ENCODE measurements at regions not wholly inside any gene's neighbourhood (a gene's known extent, or its start where the extent isn't known, plus 50 kb on each side); places are given as distances from the start of the nearest gene placed in this dataset.
A peak's percentile ranks its signal among the peaks of the same experiment; 100 is the strongest.

- no peaks in the 10 kb centered on the region for H3K9me3 ChIP-seq (ENCODE audit: control extremely low read depth in 1 of 5, control insufficient read depth in 4 of 5, insufficient read depth in 2 of 5, low read depth in 1 of 5, low read length in 4 of 5)
- no peak for DNase-seq
- WGBS (ENCODE audit: insufficient coverage): 86% methylated on average over 1 of the region's 3 CpGs
- H3K4me1 ChIP-seq (ENCODE audit: control extremely low read depth in 1 of 4, control insufficient read depth in 4 of 4, insufficient read depth in 4 of 4, low read length in 3 of 4): no peaks in the 10 kb centered on the region
- ChIA-PET POLR2A (no interaction called here), CTCF (interaction anchor here (0.6 to 0.7 kb wide), 2 partner anchors 13 to 44 kb away, joined by 3 read pairs; no protein-coding TSS in a partner anchor)
- no peak overlapping the region for H3K27ac ChIP-seq (ENCODE audit: insufficient read depth in 1 of 2, low read depth in 1 of 2, low read length in 2 of 2, poor library complexity in 1 of 2, severe bottlenecking in 2 of 2)
- H3K36me3 ChIP-seq (ENCODE audit: control insufficient read depth in 4 of 4, insufficient read depth in 4 of 4, low read length in 3 of 4): no peaks in the 10 kb centered on the region
- H3K27me3 ChIP-seq (replicated peaks in 2 of 5; ENCODE audit: control insufficient read depth in 4 of 5, insufficient read depth in 5 of 5, low read length in 4 of 5): no peaks in the 10 kb centered on the region
- H3K4me3 ChIP-seq (ENCODE audit: control insufficient read depth in 1 of 7, extremely low read depth in 1 of 7, insufficient read depth in 4 of 7, low read depth in 2 of 7, low read length in 6 of 7): no peak overlapping the region
These were observed 97.7 kb downstream of the SOCS6 start for GRCh38 chr18:70386582-70386981.

GRCh38 chr18:70385474-70385873, 96.6 kb downstream of the SOCS6 start:
- no peaks in the 10 kb centered on the region for H3K36me3 ChIP-seq (ENCODE audit: control insufficient read depth in 4 of 4, insufficient read depth in 4 of 4, low read length in 3 of 4)
- no peak overlapping the region for H3K27ac ChIP-seq (ENCODE audit: insufficient read depth in 1 of 2, low read depth in 1 of 2, low read length in 2 of 2, poor library complexity in 1 of 2, severe bottlenecking in 2 of 2)
- no peaks in the 10 kb centered on the region for H3K27me3 ChIP-seq (replicated peaks in 2 of 5; ENCODE audit: control insufficient read depth in 4 of 5, insufficient read depth in 5 of 5, low read length in 4 of 5)
- DNase-seq: no peak
- no peak overlapping the region for H3K4me3 ChIP-seq (ENCODE audit: control insufficient read depth in 1 of 7, extremely low read depth in 1 of 7, insufficient read depth in 4 of 7, low read depth in 2 of 7, low read length in 6 of 7)
- ChIA-PET POLR2A (no interaction called here), CTCF (no interaction called here)
- no peaks in the 10 kb centered on the region for H3K9me3 ChIP-seq (ENCODE audit: control extremely low read depth in 1 of 5, control insufficient read depth in 4 of 5, insufficient read depth in 2 of 5, low read depth in 1 of 5, low read length in 4 of 5)
- H3K4me1 ChIP-seq (ENCODE audit: control extremely low read depth in 1 of 4, control insufficient read depth in 4 of 4, insufficient read depth in 4 of 4, low read length in 3 of 4): no peaks in the 10 kb centered on the region

DNA sequence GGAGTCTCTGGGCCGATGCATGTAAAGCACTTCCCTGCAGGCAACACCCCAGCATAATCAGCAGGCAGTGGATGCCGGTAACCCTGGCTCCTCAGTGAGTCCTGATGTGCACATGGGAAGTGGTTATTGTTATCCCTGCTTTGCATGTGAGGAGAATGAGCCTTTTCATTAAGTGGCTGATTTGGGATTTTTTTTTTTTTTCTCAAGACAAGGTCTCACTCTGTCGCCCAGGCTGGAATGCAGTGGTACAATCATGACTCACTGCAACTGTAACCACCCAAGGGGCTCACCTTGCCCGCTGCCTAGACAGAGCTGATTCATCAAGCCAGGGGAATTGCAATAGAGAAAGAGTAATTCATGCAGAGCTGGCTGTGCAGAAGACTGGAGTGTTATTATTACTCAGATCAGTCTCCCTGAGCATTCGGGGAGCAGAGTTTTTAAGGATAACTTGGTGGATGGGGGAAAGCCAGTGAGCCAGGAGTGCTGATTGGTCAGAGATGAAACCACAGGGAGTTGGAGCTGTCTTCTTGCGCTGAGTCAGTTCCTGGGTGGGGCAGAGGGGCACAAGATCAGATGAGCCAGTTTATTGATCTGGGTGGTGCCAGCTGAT, 95.4 kb downstream of the SOCS6 start:
- Histone ChIP-seq H3K9me3 (ENCODE audit: control extremely low read depth in 1 of 5, control insufficient read depth in 4 of 5, insufficient read depth in 2 of 5, low read depth in 1 of 5, low read length in 4 of 5) (no peaks in the 10 kb centered on the region), H3K4me3 (ENCODE audit: control insufficient read depth in 1 of 7, extremely low read depth in 1 of 7, insufficient read depth in 4 of 7, low read depth in 2 of 7, low read length in 6 of 7) (no peak overlapping the region), H3K27me3 (replicated peaks in 2 of 5; ENCODE audit: control insufficient read depth in 4 of 5, insufficient read depth in 5 of 5, low read length in 4 of 5) (no peaks in the 10 kb centered on the region), H3K36me3 (ENCODE audit: control insufficient read depth in 4 of 4, insufficient read depth in 4 of 4, low read length in 3 of 4) (no peaks in the 10 kb centered on the region), H3K27ac (ENCODE audit: insufficient read depth in 1 of 2, low read depth in 1 of 2, low read length in 2 of 2, poor library complexity in 1 of 2, severe bottlenecking in 2 of 2) (no peak overlapping the region), H3K4me1 (ENCODE audit: control extremely low read depth in 1 of 4, control insufficient read depth in 4 of 4, insufficient read depth in 4 of 4, low read length in 3 of 4) (no peaks in the 10 kb centered on the region)
- POLR2A ChIA-PET: no interaction called here
- CTCF ChIA-PET: no interaction called here
- DNase-seq: peak in 1 of 3 donors; percentile 4
- WGBS (ENCODE audit: insufficient coverage): 91% methylated on average over 5 of the region's 6 CpGs

DNA sequence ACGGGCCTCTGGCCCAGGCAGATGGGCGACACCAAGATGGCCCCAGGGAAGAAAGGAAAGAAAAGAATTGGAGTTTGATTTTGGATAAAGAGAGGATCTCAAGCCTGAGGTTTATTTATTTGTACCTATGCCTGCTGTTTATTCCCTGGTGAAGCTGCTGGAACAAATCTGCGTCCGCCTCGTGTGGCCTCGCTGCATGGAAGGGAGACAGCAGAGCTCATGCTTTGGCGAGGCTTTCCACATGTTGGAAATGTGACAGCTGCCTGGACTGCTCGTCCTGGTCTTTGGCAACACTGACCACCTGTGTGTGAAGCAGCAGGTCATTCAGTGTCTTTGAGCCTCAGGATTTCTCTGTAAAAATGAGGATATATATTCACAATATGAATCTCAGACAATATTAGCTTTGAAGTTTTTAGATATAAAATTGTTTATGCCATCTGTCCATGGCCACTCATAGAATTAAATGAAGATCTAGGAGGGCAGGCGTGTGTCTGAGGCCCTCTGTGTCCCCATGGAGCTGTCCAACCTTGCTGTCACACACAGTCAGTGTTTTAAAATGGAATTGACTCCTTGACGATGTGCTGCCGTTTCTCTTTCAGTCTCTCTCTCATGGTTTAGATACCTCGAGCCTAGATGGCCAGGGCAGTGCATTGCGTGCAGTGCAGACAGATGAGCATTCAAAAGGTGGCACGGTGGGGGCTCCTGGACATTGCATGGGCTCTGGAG, 94.3 kb downstream of the SOCS6 start:
- ChIA-PET CTCF (no interaction called here), POLR2A (no interaction called here)
- H3K27ac ChIP-seq (ENCODE audit: insufficient read depth in 1 of 2, low read depth in 1 of 2, low read length in 2 of 2, poor library complexity in 1 of 2, severe bottlenecking in 2 of 2): no peak overlapping the region

DNA sequence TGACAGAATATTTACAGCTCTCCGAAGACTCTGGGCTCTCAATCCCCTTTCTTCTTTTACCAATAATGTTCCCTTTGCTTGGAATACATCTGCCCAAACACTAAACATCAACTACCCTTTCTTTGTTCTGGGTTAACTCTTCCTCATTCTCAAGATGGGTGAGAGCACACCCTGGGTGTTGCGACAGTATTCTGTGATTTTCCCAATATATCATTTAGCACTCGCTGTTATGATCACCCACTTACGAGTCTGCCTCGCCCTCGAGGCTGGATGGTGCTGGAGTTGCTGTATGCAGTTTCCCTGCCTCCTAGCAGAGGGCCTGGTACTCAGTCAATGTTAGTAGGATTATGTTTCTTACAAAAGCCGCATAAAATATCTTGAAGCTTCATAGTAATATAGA, 93.2 kb downstream of the SOCS6 start:
- DNase-seq: no peak
- CTCF ChIA-PET: no interaction called here
- Histone ChIP-seq H3K27ac (ENCODE audit: insufficient read depth in 1 of 2, low read depth in 1 of 2, low read length in 2 of 2, poor library complexity in 1 of 2, severe bottlenecking in 2 of 2) (no peak overlapping the region), H3K4me1 (ENCODE audit: control extremely low read depth in 1 of 4, control insufficient read depth in 4 of 4, insufficient read depth in 4 of 4, low read length in 3 of 4) (no peaks in the 10 kb centered on the region), H3K4me3 (ENCODE audit: control insufficient read depth in 1 of 7, extremely low read depth in 1 of 7, insufficient read depth in 4 of 7, low read depth in 2 of 7, low read length in 6 of 7) (no peak overlapping the region), H3K9me3 (ENCODE audit: control extremely low read depth in 1 of 5, control insufficient read depth in 4 of 5, insufficient read depth in 2 of 5, low read depth in 1 of 5, low read length in 4 of 5) (no peaks in the 10 kb centered on the region), H3K27me3 (replicated peaks in 2 of 5; ENCODE audit: control insufficient read depth in 4 of 5, insufficient read depth in 5 of 5, low read length in 4 of 5) (no peaks in the 10 kb centered on the region), H3K36me3 (ENCODE audit: control insufficient read depth in 4 of 4, insufficient read depth in 4 of 4, low read length in 3 of 4) (no peaks in the 10 kb centered on the region)
- POLR2A ChIA-PET: no interaction called here
- WGBS (ENCODE audit: insufficient coverage): 100% methylated on average over 2 of the region's 7 CpGs

More for the DNA sequence above, 94.3 kb downstream of the SOCS6 start:
- Histone ChIP-seq H3K4me3 (ENCODE audit: control insufficient read depth in 1 of 7, extremely low read depth in 1 of 7, insufficient read depth in 4 of 7, low read depth in 2 of 7, low read length in 6 of 7) (no peak overlapping the region), H3K36me3 (ENCODE audit: control insufficient read depth in 4 of 4, insufficient read depth in 4 of 4, low read length in 3 of 4) (no peaks in the 10 kb centered on the region), H3K9me3 (ENCODE audit: control extremely low read depth in 1 of 5, control insufficient read depth in 4 of 5, insufficient read depth in 2 of 5, low read depth in 1 of 5, low read length in 4 of 5) (no peaks in the 10 kb centered on the region), H3K4me1 (ENCODE audit: control extremely low read depth in 1 of 4, control insufficient read depth in 4 of 4, insufficient read depth in 4 of 4, low read length in 3 of 4) (no peaks in the 10 kb centered on the region), H3K27me3 (replicated peaks in 2 of 5; ENCODE audit: control insufficient read depth in 4 of 5, insufficient read depth in 5 of 5, low read length in 4 of 5) (no peaks in the 10 kb centered on the region)
- DNase-seq: no peak
- 90% methylated on average over 13 of the region's 14 CpGs for WGBS (ENCODE audit: insufficient coverage)

DNA sequence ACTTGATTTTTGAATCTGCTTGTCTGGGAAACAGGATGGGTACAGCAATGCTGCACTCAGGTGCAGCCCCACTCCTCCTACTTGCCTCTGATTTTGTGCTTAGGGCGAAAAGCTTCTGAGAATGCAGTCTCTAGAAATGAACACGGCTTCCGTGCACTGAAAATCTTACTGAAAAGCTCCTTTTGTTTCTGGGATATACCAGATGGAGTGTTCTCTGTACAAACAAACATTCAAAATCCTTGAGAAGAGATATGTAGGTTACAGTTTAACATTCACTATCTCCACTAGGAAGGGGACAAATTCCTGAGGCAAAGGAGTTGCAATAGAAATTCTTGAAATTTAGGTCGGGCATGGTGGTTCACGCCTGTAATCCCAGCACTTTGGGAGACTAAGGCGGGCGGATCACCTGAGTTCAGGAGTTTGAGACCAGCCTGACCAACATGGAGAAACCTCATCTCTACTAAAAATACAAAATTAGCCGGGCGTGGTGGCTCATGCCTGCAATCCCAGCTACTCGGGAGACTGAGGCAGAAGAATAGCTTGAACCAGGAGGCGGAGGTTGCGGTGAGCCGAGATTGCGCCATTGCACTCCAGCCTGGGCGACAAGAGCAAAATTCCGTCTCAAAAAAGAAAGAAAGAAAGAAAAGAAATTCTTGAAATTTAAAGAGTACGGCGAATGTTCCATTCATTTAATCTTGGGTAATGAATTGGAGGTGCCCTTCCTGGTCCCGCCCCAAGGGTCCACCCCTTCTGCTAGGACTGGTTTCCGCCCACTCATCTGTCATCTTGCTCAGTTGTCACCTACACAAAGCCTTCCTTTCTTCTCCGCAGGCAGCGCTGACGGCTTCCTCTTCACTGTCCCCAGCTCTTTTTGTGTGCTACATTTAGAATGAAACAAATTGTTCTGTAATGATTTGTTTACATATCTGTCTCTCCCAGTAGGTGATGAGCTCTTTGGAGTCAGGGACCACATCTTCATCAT, 92.4 kb downstream of the SOCS6 start:
- no peaks in the 10 kb centered on the region for H3K9me3 ChIP-seq (ENCODE audit: control extremely low read depth in 1 of 5, control insufficient read depth in 4 of 5, insufficient read depth in 2 of 5, low read depth in 1 of 5, low read length in 4 of 5)
- WGBS (ENCODE audit: insufficient coverage): 92% methylated on average over 15 of the region's 23 CpGs
- no peak overlapping the region for H3K27ac ChIP-seq (ENCODE audit: insufficient read depth in 1 of 2, low read depth in 1 of 2, low read length in 2 of 2, poor library complexity in 1 of 2, severe bottlenecking in 2 of 2)
- CTCF ChIA-PET: no interaction called here
- H3K4me3 ChIP-seq (ENCODE audit: control insufficient read depth in 1 of 7, extremely low read depth in 1 of 7, insufficient read depth in 4 of 7, low read depth in 2 of 7, low read length in 6 of 7): no peak overlapping the region
- H3K4me1 ChIP-seq (ENCODE audit: control extremely low read depth in 1 of 4, control insufficient read depth in 4 of 4, insufficient read depth in 4 of 4, low read length in 3 of 4): no peaks in the 10 kb centered on the region
- POLR2A ChIA-PET: no interaction called here
- no peaks in the 10 kb centered on the region for H3K27me3 ChIP-seq (replicated peaks in 2 of 5; ENCODE audit: control insufficient read depth in 4 of 5, insufficient read depth in 5 of 5, low read length in 4 of 5)
- peak in 2 of 3 donors; percentile 40 to 63 for DNase-seq
- H3K36me3 ChIP-seq (ENCODE audit: control insufficient read depth in 4 of 4, insufficient read depth in 4 of 4, low read length in 3 of 4): no peaks in the 10 kb centered on the region
